Kidney (tissue), 13 donors: ENCODE measurements at regions not wholly inside any gene's neighbourhood (a gene's known extent, or its start where the extent isn't known, plus 50 kb on each side); places are given as distances from the start of the nearest gene placed in this dataset.
"Not testable (repeated sequence)": the region's sequence is repeated elsewhere in the genome, so short reads cannot be mapped to it uniquely, and the experiment has no call there.

Experiments
- DNase-seq, 5 donors: peaks; one replicate each; pipeline ENCODE4 v3.0.0-alpha.2; 2013 to 2020
- FAIRE-seq: peaks from 2 replicates; lab custom pipeline; 2012; peaks lifted over from hg19 to GRCh38; lab: Jason Lieb, UNC
- H3K27ac ChIP-seq, 2 donors: one replicate each; pipeline ENCODE4 v1.7.0; 2013; ENCODE audit warnings: low read depth in 2 of 2, low read length in 2 of 2, inconsistent platforms in 1 of 2
- H3K27me3 ChIP-seq: one replicate; pipeline ENCODE4 v1.7.1; 2013; ENCODE audit warnings: low read length, inconsistent platforms; ENCODE audit not compliant: control insufficient read depth, insufficient read depth
- H3K36me3 ChIP-seq, 3 donors: one replicate each; pipeline versions ENCODE4 v1.7.0 to v1.7.1; 2013; ENCODE audit warnings: low read length in 3 of 3, control low read depth in 1 of 3, inconsistent platforms in 1 of 3; ENCODE audit not compliant: insufficient read depth in 3 of 3, control insufficient read depth in 2 of 3
- H3K4me1 ChIP-seq, 3 donors: one replicate each; pipeline versions ENCODE4 v1.7.0 to v1.7.1; 2013; ENCODE audit warnings: low read length in 3 of 3, inconsistent platforms in 1 of 3, low read depth in 1 of 3; ENCODE audit not compliant: control insufficient read depth in 2 of 3, insufficient read depth in 2 of 3
- H3K4me3 ChIP-seq, 3 donors: one replicate each; pipeline versions ENCODE4 v1.7.0 to v1.8.1; 2013; ENCODE audit warnings: low read length in 3 of 3, control low read depth in 1 of 3, inconsistent platforms in 1 of 3
- H3K9ac ChIP-seq, 3 donors: one replicate each; pipeline versions ENCODE4 v1.7.0 to v1.7.1; 2013; ENCODE audit warnings: low read length in 3 of 3, control low read depth in 1 of 3, inconsistent platforms in 1 of 3
- H3K9me3 ChIP-seq, 3 donors: one replicate each; pipeline versions ENCODE4 v1.7.0 to v1.7.1; 2013; ENCODE audit warnings: low read length in 3 of 3, control low read depth in 1 of 3, inconsistent platforms in 1 of 3; ENCODE audit not compliant: control insufficient read depth in 2 of 3, insufficient read depth in 1 of 3
- intact Hi-C: fragments of 100-400 bp; cut with DNase I; formaldehyde crosslinking; loops from one replicate; pipeline ENCODE4 v1.11.1; 2022
- TF ChIP-seq, protein P1 (sequence below): IDR thresholded peaks from 3 replicates; pipeline ENCODE4 v1.5.1; 2012; ENCODE audit warnings: mild to moderate bottlenecking, moderate library complexity, borderline replicate concordance; ENCODE audit not compliant: insufficient read depth; ENCODE audit errors: extremely low read depth
- donor health status: control.
- donor health status: control.
- donor health status: control.
- donor health status: control.
- donor health status: control.
- donor health status: DM: yes; HTN: yes; CAD: no.
- donor health status: Normal renal cell carcinoma (clear cell type).

DNA sequence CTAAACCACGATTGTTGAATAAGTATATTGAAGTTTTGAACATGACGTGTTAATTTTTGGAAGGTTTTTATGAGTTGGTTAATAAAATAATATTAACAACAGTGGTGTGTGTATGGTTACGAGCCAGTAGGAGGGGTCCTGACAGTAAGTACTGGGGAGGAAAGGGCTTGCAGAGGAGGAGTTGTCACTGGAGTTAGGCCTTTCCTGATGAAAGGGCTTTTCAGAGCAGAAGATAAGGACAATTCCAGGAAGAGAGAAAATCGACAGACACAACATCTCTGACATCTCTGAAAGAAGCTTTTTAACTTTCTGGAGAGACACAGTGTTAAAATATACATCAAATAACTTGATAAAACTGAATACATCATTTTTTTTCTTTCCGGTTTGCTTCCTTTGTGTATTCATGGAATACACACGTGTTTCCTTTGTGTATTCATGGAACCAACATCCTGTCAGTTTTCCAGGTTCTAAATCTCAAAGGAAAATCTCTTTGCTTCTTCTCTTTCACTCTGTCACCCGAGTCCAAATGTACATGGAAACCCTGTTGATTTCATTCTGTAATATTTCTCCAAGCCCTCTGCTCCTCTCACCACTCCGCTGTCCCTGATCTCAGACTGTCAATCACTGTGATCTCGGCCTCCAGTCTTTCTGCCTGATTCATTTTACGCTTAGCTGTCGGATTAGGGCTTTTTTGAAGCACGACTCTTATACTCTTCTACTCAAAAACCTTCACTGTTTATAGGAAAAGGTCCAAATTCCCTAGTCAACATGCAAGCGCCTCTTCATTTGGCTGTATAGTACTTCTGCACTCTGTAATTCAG is 374.4 kb downstream of the DLEU7 start:
- FAIRE-seq (no peak), DNase-seq (no peak)
- no peak overlapping the region for H3K4me3 ChIP-seq
- H3K27ac ChIP-seq, result no peak overlapping the region
- H3K36me3 ChIP-seq, result no peaks in the 10 kb centered on the region
- TF ChIP-seq, protein P1, sequence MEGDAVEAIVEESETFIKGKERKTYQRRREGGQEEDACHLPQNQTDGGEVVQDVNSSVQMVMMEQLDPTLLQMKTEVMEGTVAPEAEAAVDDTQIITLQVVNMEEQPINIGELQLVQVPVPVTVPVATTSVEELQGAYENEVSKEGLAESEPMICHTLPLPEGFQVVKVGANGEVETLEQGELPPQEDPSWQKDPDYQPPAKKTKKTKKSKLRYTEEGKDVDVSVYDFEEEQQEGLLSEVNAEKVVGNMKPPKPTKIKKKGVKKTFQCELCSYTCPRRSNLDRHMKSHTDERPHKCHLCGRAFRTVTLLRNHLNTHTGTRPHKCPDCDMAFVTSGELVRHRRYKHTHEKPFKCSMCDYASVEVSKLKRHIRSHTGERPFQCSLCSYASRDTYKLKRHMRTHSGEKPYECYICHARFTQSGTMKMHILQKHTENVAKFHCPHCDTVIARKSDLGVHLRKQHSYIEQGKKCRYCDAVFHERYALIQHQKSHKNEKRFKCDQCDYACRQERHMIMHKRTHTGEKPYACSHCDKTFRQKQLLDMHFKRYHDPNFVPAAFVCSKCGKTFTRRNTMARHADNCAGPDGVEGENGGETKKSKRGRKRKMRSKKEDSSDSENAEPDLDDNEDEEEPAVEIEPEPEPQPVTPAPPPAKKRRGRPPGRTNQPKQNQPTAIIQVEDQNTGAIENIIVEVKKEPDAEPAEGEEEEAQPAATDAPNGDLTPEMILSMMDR, result no peak
- no peaks in the 10 kb centered on the region for H3K27me3 ChIP-seq
- no peak overlapping the region for H3K9ac ChIP-seq
- peaks cover 0 to 2% (median 0%) of the 10 kb centered on the region in 3 donors for H3K4me1 ChIP-seq
- intact Hi-C loops, result no loop called here
- no peaks in the 10 kb centered on the region for H3K9me3 ChIP-seq

DNA sequence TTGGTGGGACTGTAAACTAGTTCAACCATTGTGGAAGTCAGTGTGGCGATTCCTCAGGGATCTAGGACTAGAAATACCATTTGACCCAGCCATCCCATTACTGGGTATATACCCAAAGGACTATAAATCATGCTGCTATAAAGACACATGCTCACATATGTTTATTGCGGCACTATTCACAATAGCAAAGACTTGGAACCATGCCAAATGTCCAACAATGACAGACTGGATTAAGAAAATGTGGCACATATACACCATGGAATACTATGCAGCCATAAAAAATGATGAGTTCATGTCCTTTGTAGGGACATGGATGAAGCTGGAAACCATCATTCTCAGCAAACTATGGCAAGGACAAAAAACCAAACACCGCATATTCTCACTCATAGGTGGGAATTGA is 370.4 kb downstream of the DLEU7 start:
- DNase-seq, H3K4me1 ChIP-seq, H3K27ac ChIP-seq, H3K9ac ChIP-seq, H3K4me3 ChIP-seq, FAIRE-seq, H3K9me3 ChIP-seq, H3K36me3 ChIP-seq, H3K27me3 ChIP-seq, intact Hi-C loops: not testable (repeated sequence)

DNA sequence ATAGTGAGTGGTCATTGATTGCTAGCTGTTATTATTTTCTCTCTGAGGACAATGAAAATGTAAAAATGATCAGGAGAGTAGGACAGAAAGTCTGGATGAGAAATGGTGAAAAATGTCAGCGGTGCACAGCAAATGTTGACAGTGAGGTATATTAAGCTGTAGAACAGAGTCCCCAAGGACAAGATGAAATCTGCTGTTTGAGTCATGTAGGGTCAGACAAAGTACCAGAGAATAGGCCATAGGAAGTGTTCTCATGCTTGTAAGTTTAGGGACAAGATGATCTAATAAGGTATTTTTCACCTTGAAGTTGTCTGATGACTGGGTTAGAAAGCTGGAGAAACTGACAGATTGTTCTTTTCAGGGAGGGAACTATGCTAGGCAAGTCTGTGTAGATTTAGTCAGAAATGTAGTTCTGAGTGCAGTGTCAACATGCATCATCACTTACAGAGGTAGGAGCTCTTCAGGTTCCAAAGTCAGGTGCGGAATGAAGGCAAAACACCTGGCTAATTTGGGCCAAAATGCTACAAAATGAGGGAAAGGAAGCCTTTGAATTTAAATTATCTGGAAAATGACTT is 369.3 kb downstream of the DLEU7 start:
- H3K27ac ChIP-seq, result no peak overlapping the region
- TF ChIP-seq, protein P1, result no peak

DNA sequence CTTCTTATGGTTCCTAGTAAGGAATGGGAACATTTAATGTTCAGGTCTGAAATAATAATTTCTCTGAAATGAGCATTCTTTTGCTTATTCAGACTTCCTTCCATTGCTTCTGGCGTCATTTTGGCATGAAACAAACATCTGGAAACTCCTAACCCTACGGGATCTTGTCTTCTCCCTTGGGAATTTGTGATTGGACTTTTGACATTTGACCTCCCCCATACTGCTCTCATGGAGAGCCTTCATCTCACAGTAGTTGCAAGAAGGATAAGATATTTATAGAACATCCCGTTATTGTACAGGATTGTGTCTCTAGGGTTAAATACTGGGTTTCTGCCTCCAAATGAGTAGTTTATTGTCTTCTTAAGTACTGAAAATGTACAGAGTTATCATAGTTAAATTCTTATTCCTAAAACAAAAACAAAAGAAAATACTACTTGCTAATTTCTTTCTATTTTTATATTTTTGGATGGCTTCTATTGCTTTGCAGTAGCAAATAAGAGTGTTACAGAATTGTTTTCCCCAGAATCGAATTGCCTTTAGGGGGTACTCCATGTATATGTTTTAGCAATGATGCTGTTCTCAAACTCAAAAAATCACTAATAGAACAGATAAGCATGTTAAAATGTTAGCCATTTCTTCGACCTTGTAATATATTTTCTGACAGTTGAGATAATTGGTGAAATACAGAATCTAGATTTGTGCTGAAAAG is 366.8 kb downstream of the DLEU7 start:
- Histone ChIP-seq H3K4me1 (no peaks in the 10 kb centered on the region), H3K9me3 (no peaks in the 10 kb centered on the region), H3K27ac (no peak overlapping the region), H3K36me3 (no peaks in the 10 kb centered on the region), H3K27me3 (no peaks in the 10 kb centered on the region), H3K9ac (no peak overlapping the region), H3K4me3 (no peak overlapping the region)
- FAIRE-seq (no peak), DNase-seq (peak in 1 of 5 donors; percentile 36)
- intact Hi-C loops, result no loop called here
- TF ChIP-seq, protein P1, result no peak

More for the DNA sequence above, 369.3 kb downstream of the DLEU7 start:
- FAIRE-seq (no peak), DNase-seq (no peak)
- Histone ChIP-seq H3K27me3 (no peaks in the 10 kb centered on the region), H3K9me3 (no peaks in the 10 kb centered on the region), H3K9ac (no peak overlapping the region), H3K36me3 (no peaks in the 10 kb centered on the region), H3K4me1 (no peaks in the 10 kb centered on the region), H3K4me3 (no peak overlapping the region)
- intact Hi-C loops, result no loop called here
